Breast epithelium (tissue), 4 donors: ENCODE measurements at regions not wholly inside any gene's neighbourhood (a gene's known extent, or its start where the extent isn't known, plus 50 kb on each side); places are given as distances from the start of the nearest gene placed in this dataset.

Experiments used
- DNase-seq, 2 donors: peaks; one replicate each; pipeline ENCODE4 v3.0.0-alpha.2; 2019; ENCODE audit warnings: low spot score in 2 of 2
- H3K27ac ChIP-seq, 2 donors: fragments of 200-600 bp; sonication (generic) in 1 of 2; one replicate each; pipeline ENCODE4 v1.5.1; 2016 to 2019; ENCODE audit warnings: mild to moderate bottlenecking in 1 of 2
- H3K27me3 ChIP-seq, 2 donors: fragments of 200-600 bp; sonication (generic) in 1 of 2; one replicate each; pipeline versions ENCODE4 v1.5.1 to v1.6.0; 2017 to 2019; ENCODE audit warnings: control low read depth in 1 of 2, mild to moderate bottlenecking in 1 of 2
- H3K36me3 ChIP-seq: fragments of 200-600 bp; one replicate; pipeline ENCODE4 v1.5.1; 2019
- H3K4me1 ChIP-seq, 2 donors: fragments of 200-600 bp; sonication (generic); one replicate each; pipeline ENCODE4 v1.5.1; 2016 to 2019; ENCODE audit warnings: control low read depth in 1 of 2
- H3K4me3 ChIP-seq, 3 donors: fragments of 200-600 bp; sonication (generic); 1 replicate in 2 of 3; 2 replicates in 1 of 3; pipeline ENCODE4 v1.5.1; 2016 to 2019; ENCODE audit warnings: mild to moderate bottlenecking in 3 of 3, moderate library complexity in 2 of 3
- H3K9me3 ChIP-seq, 2 donors: fragments of 200-600 bp; sonication (generic) in 1 of 2; one replicate each; pipeline ENCODE4 v1.5.1; 2016 to 2019; ENCODE audit warnings: control low read depth in 1 of 2
- CTCF ChIP-seq, 3 donors: fragments of 450-650 bp; IDR thresholded peaks; one replicate each; pipeline ENCODE4 v1.5.1; 2016 to 2017; ENCODE audit warnings: antibody characterized with exemption in 3 of 3, mild to moderate bottlenecking in 3 of 3, moderate library complexity in 3 of 3
- POLR2A ChIP-seq: fragments of 450-650 bp; IDR thresholded peaks from one replicate; pipeline ENCODE4 v1.6.1; 2016; ENCODE audit warnings: antibody characterized with exemption, mild to moderate bottlenecking, moderate library complexity
- POLR2AphosphoS5 ChIP-seq, 3 donors: sonication (generic); formaldehyde crosslinking; IDR thresholded peaks; one replicate each; pipeline ENCODE4 v1.6.1; 2017; ENCODE audit warnings: antibody characterized with exemption in 3 of 3
- intact Hi-C: fragments of 100-400 bp; cut with DNase I; formaldehyde crosslinking; loops from one replicate; pipeline ENCODE4 v1.15.1; 2023; ENCODE audit warnings: low total_unique reads

GRCh38 chr10:3310016-3310784, 137.6 kb upstream of the PITRM1 start:
- DNase-seq: no peak
- H3K4me1 ChIP-seq: no peaks in the 10 kb centered on the region
- peaks cover 4% of the 10 kb centered on the region in 2 donors for H3K9me3 ChIP-seq
- H3K4me3 ChIP-seq: no peak overlapping the region
- TF ChIP-seq POLR2AphosphoS5 (IDR thresholded peaks at IDR 0.05): no peak
- TF ChIP-seq CTCF (IDR thresholded peaks at IDR 0.05): no peak
- no peak for TF ChIP-seq POLR2A
- H3K27me3 ChIP-seq: no peaks in the 10 kb centered on the region
- intact Hi-C loops: no loop called here
- H3K27ac ChIP-seq: no peak overlapping the region
- H3K36me3 ChIP-seq: no peaks in the 10 kb centered on the region

GRCh38 chr10:3306050-3306449, 133.5 kb upstream of the PITRM1 start:
- H3K27ac ChIP-seq: no peak overlapping the region
- TF ChIP-seq CTCF (IDR thresholded peaks at IDR 0.05) (no peak), POLR2AphosphoS5 (IDR thresholded peaks at IDR 0.05) (no peak)
- DNase-seq: no peak
- H3K4me1 ChIP-seq: no peaks in the 10 kb centered on the region
- peaks cover 4% of the 10 kb centered on the region in 2 donors for H3K9me3 ChIP-seq
- no peaks in the 10 kb centered on the region for H3K36me3 ChIP-seq
- H3K4me3 ChIP-seq: no peak overlapping the region
- intact Hi-C loops: no loop called here
- no peaks in the 10 kb centered on the region for H3K27me3 ChIP-seq

DNA sequence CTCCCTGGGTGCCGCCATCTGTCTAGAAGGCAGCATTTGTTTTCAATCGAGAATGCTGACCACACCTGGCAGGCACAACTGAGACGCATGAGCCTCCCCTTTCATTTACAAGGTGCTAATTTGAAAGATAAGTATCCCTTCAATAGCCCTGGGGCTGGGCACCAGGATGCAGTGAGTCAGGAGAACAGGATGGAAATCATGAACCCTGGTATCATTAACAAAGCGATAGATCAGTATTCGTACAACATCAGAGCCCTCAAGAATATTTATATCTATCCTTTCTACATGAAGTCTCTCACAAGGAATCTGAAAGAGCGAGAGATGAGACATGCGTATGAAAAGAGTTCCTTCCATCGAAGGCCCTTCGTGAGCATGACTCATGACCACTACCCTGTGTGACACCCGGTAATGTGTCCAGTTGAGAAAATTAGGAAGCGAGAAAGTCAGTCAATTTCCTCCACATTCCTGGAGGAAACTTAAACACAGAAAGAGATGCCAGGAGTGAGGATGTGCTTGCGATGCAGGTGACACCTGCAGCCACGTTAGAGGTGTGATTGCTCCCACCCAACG, 123.1 kb upstream of the PITRM1 start:
- intact Hi-C loops: no loop called here
- Histone ChIP-seq H3K36me3 (no peaks in the 10 kb centered on the region), H3K9me3 (no peaks in the 10 kb centered on the region), H3K4me3 (no peak overlapping the region), H3K4me1 (no peaks in the 10 kb centered on the region), H3K27me3 (no peaks in the 10 kb centered on the region), H3K27ac (no peak overlapping the region)
- TF ChIP-seq CTCF (IDR thresholded peaks at IDR 0.05) (no peak), POLR2AphosphoS5 (IDR thresholded peaks at IDR 0.05) (no peak), POLR2A (no peak)
- no peak for DNase-seq

DNA sequence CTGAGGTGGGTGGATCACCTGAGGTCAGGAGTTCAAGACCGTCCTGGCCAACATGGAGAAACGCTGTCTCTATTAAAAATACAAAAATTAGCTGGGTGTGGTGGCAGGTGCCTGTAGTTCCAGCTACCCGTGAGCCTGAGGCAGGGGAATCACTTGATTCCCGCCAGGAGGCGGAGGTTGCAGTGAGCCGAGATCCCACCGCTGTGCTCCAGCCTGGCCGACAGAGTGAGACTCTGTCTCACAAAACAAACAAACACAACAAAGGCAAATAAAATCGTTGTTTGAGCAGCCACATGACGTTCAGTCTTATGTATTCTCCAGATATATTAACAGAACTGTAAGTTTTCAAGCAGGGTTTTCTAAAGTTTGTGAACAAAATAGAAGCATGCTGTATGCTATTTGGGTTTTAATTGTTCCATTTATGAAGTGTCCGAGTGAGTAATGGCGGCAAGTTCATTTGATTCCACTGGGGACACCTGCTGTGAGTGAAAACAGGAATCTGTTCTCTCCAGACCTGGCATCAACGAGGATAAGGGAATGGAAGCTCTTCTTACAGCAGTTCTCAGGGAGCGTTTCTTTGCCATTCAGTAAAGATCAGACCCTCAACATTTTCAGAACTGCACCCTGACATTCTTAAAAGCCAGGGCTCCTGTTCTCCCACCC, 122.5 kb upstream of the PITRM1 start:
- no peaks in the 10 kb centered on the region for H3K9me3 ChIP-seq
- intact Hi-C loops: loop anchor here (5.0 kb wide), 1 partner anchor 102 kb away; no protein-coding TSS in a partner anchor

More for the DNA sequence above, 122.5 kb upstream of the PITRM1 start:
- no peak for DNase-seq
- Histone ChIP-seq H3K4me1 (no peaks in the 10 kb centered on the region), H3K27ac (peak overlapping the region in 1 of 2 donors; percentile 38), H3K4me3 (no peak overlapping the region), H3K27me3 (no peaks in the 10 kb centered on the region), H3K36me3 (no peaks in the 10 kb centered on the region)
- TF ChIP-seq POLR2A: no peak
- peak in 1 of 3 donors; percentile 30 for TF ChIP-seq CTCF (IDR thresholded peaks at IDR 0.05)
